ENCODE measurements at regions not wholly inside any gene's neighbourhood (a gene's known extent, or its start where the extent isn't known, plus 50 kb on each side); places are given as distances from the start of the nearest gene placed in this dataset.

DNA sequence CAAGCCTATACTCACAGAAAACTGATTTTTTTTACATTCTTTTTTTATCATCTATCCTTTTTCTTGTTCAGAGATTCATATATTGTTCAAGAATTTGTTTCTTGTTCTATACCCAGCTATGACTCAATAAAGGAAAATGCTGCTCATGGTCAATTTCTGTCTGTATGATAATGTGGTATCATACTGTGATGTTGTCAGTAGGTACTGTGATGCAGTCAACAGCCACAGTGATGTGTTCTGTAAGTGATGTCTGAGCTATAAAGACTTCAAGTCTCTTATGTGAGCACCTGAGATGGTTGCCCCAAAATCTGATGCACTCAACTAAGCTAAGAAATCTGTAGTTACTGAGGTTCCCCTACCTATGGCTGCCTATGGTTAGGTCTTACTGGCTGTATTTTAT is 294.2 kb upstream of the GRIN3A start:
- Histone ChIP-seq H3K27me3 (replicated peaks in 1 of 4; ENCODE audit: control extremely low read depth in 1 of 4, control insufficient read depth in 3 of 4, insufficient read depth in 4 of 4, low read length in 3 of 4) (no peaks in the 10 kb centered on the region), H3K79me2 (ENCODE audit: control insufficient read depth, insufficient read depth, low read length) (no peaks in the 10 kb centered on the region), H3K9ac (ENCODE audit: low read length) (no peak overlapping the region), H3K4me2 (replicated peaks; ENCODE audit: low read depth, low read length, poor library complexity, severe bottlenecking) (no peak overlapping the region), H3K4me1 (ENCODE audit: control insufficient read depth in 2 of 2, insufficient read depth in 2 of 2, low read length in 2 of 2) (no peaks in the 10 kb centered on the region), H3K4me3 (ENCODE audit: control extremely low read depth in 1 of 5, extremely low read depth in 1 of 5, insufficient read depth in 1 of 5, low read depth in 2 of 5, low read length in 4 of 5) (no peak overlapping the region), H4K20me1 (ENCODE audit: control insufficient read depth, insufficient read depth, low read length, poor library complexity, severe bottlenecking) (no peaks in the 10 kb centered on the region), H3K27ac (ENCODE audit: low read length in 2 of 2) (no peak overlapping the region), H3K36me3 (replicated peaks in 1 of 2; ENCODE audit: control extremely low read depth in 1 of 2, control insufficient read depth in 1 of 2, extremely low read depth in 1 of 2, insufficient read depth in 2 of 2, low read length in 1 of 2) (no peaks in the 10 kb centered on the region), H2AFZ (ENCODE audit: insufficient read depth, low read depth, low read length, poor library complexity, severe bottlenecking) (no peak overlapping the region), H3K9me3 (ENCODE audit: control extremely low read depth in 1 of 3, control insufficient read depth in 2 of 3, insufficient read depth in 1 of 3, low read length in 2 of 3) (peaks cover 0 to 12% (median 0%) of the 10 kb centered on the region in 3 donors)
- POLR2A ChIA-PET = no interaction called here
- CTCF ChIA-PET = interaction anchor here (1.4 kb wide), 1 partner anchor 10 kb away, joined by 3 read pairs; no protein-coding TSS in a partner anchor
- intact Hi-C loops (cut with micrococcal nuclease) = no loop called here
- no peak for DNase-seq
- H3K9me3 Mint-ChIP-seq (ENCODE audit: insufficient read depth) = no peaks in the 10 kb centered on the region
- no peak overlapping the region for H3K27ac Mint-ChIP-seq
- no peak overlapping the region for H3K4me3 Mint-ChIP-seq
- no peaks in the 10 kb centered on the region for H3K4me1 Mint-ChIP-seq
- no peaks in the 10 kb centered on the region for H3K27me3 Mint-ChIP-seq
- no peak for TF ChIP-seq EZH2 (IDR thresholded peaks at IDR 0.05; ENCODE audit: borderline replicate concordance, insufficient read depth, low read depth, low read length, poor library complexity, severe bottlenecking)
- TF ChIP-seq, protein P1, sequence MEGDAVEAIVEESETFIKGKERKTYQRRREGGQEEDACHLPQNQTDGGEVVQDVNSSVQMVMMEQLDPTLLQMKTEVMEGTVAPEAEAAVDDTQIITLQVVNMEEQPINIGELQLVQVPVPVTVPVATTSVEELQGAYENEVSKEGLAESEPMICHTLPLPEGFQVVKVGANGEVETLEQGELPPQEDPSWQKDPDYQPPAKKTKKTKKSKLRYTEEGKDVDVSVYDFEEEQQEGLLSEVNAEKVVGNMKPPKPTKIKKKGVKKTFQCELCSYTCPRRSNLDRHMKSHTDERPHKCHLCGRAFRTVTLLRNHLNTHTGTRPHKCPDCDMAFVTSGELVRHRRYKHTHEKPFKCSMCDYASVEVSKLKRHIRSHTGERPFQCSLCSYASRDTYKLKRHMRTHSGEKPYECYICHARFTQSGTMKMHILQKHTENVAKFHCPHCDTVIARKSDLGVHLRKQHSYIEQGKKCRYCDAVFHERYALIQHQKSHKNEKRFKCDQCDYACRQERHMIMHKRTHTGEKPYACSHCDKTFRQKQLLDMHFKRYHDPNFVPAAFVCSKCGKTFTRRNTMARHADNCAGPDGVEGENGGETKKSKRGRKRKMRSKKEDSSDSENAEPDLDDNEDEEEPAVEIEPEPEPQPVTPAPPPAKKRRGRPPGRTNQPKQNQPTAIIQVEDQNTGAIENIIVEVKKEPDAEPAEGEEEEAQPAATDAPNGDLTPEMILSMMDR (IDR thresholded peaks at IDR 0.05) = no peak
- no peak for ATAC-seq (ENCODE audit: low read depth)

DNA sequence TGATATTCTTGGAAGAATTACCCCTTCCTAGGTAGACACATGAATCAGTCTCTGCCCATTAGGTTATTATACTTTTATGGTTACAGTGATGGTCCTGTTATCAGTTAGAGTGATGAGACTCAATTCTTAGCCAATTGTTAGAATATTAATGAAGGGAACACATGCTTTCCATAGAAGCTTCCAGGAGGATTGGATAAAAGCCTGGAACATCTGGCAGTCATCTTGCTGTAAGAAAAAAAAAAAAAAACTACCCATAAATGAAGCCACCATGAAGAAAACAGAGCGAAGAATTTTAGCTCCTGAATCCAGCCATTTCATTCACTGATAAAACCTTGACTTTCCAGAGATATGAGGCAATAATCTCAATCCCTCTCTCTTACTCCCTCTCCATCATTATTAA is 262.5 kb upstream of the GRIN3A start:
- 78% methylated on average over 1 of the region's 1 CpG for WGBS (ENCODE audit: insufficient coverage)
- no peaks in the 10 kb centered on the region for H3K9me3 Mint-ChIP-seq (ENCODE audit: insufficient read depth)
- H3K27ac Mint-ChIP-seq = no peak overlapping the region

More for the DNA sequence above, 262.5 kb upstream of the GRIN3A start:
- H3K79me2 ChIP-seq (ENCODE audit: control insufficient read depth, insufficient read depth, low read length) = no peaks in the 10 kb centered on the region
- CTCF ChIA-PET = no interaction called here
- no peaks in the 10 kb centered on the region for H3K4me1 ChIP-seq (ENCODE audit: control insufficient read depth in 2 of 2, insufficient read depth in 2 of 2, low read length in 2 of 2)
- H3K4me3 Mint-ChIP-seq = no peak overlapping the region
- H3K27me3 Mint-ChIP-seq = no peaks in the 10 kb centered on the region
- no peaks in the 10 kb centered on the region for H4K20me1 ChIP-seq (ENCODE audit: control insufficient read depth, insufficient read depth, low read length, poor library complexity, severe bottlenecking)
- TF ChIP-seq EZH2 (IDR thresholded peaks at IDR 0.05; ENCODE audit: borderline replicate concordance, insufficient read depth, low read depth, low read length, poor library complexity, severe bottlenecking) = no peak
- TF ChIP-seq, protein P1 (IDR thresholded peaks at IDR 0.05) = no peak
- H3K4me2 ChIP-seq (replicated peaks; ENCODE audit: low read depth, low read length, poor library complexity, severe bottlenecking) = no peak overlapping the region
- ATAC-seq (ENCODE audit: low read depth) (no peak), DNase-seq (no peak)
- H3K36me3 ChIP-seq (replicated peaks in 1 of 2; ENCODE audit: control extremely low read depth in 1 of 2, control insufficient read depth in 1 of 2, extremely low read depth in 1 of 2, insufficient read depth in 2 of 2, low read length in 1 of 2) = no peaks in the 10 kb centered on the region
- intact Hi-C loops (cut with micrococcal nuclease) = no loop called here
- no peak overlapping the region for H3K4me3 ChIP-seq (ENCODE audit: control extremely low read depth in 1 of 5, extremely low read depth in 1 of 5, insufficient read depth in 1 of 5, low read depth in 2 of 5, low read length in 4 of 5)
- H3K9ac ChIP-seq (ENCODE audit: low read length) = no peak overlapping the region
- H2AFZ ChIP-seq (ENCODE audit: insufficient read depth, low read depth, low read length, poor library complexity, severe bottlenecking) = no peak overlapping the region
- POLR2A ChIA-PET = no interaction called here
- no peaks in the 10 kb centered on the region for H3K4me1 Mint-ChIP-seq
- no peak overlapping the region for H3K27ac ChIP-seq (ENCODE audit: low read length in 2 of 2)
- H3K9me3 ChIP-seq (ENCODE audit: control extremely low read depth in 1 of 3, control insufficient read depth in 2 of 3, insufficient read depth in 1 of 3, low read length in 2 of 3) = no peaks in the 10 kb centered on the region
- H3K27me3 ChIP-seq (replicated peaks in 1 of 4; ENCODE audit: control extremely low read depth in 1 of 4, control insufficient read depth in 3 of 4, insufficient read depth in 4 of 4, low read length in 3 of 4) = no peaks in the 10 kb centered on the region

Data from B cell (primary cell).